GM12878 (cell line): ENCODE measurements at regions not wholly inside any gene's neighbourhood (a gene's known extent, or its start where the extent isn't known, plus 50 kb on each side); places are given as distances from the start of the nearest gene placed in this dataset.

Source experiments
- ATAC-seq: fragments of 200-7000 bp; cut with Tn5 transposase; 3 replicates; pipeline ENCODE4 v1.9.1; 2020; ENCODE audit warnings: mild to moderate bottlenecking, moderate library complexity
- BruUV-seq: library from RNA; stranded (reverse); fragments of 400-500 nt; replicated peaks from 2 replicates; lab custom pipeline; 2021; lab: Mats Ljungman, UMichigan
- CTCF ChIA-PET: fragments of 300-600 bp; sonication (Branson Sonifier 250); formaldehyde crosslinking; extraction: SDS; loops from one replicate; lab custom pipeline; 2021; ENCODE audit warnings: inconsistent platforms; lab: Yijun Ruan, JAX
- POLR2A ChIA-PET: fragments of 350-600 bp; formaldehyde crosslinking; extraction: SDS; loops from one replicate; lab custom pipeline; 2021; ENCODE audit warnings: inconsistent platforms; lab: Charles Lee
- RAD21 ChIA-PET: fragments of 300-600 bp; sonication (Branson Sonifier 250); formaldehyde crosslinking; loops from one replicate; lab custom pipeline; 2023; ENCODE audit warnings: antibody characterized with exemption; ENCODE audit not compliant: unreplicated experiment; lab: Charles Lee
- SMC1A ChIA-PET: fragments of 300-600 bp; sonication (Branson Sonifier 250); formaldehyde crosslinking; loops from one replicate; lab custom pipeline; 2023; ENCODE audit not compliant: unreplicated experiment, uncharacterized antibody; lab: Charles Lee
- DNase-seq: peaks from one replicate; pipeline ENCODE4 v3.0.0-alpha.2; 2011; ENCODE audit warnings: low read depth, low spot score
- FAIRE-seq: peaks from 3 replicates; lab custom pipeline; 2011; peaks lifted over from hg19 to GRCh38; lab: Jason Lieb, UNC
- H2AFZ ChIP-seq: 2 replicates; pipeline ENCODE4 v1.6.0; 2011; ENCODE audit warnings: low read depth, low read length, control low read depth; ENCODE audit not compliant: control insufficient read depth
- H3K27ac ChIP-seq: 2 replicates; pipeline ENCODE4 v1.5.1; 2011; ENCODE audit warnings: control low read depth; ENCODE audit not compliant: control insufficient read depth, insufficient read depth
- H3K27me3 ChIP-seq, 2 experiments: replicated peaks in 1 of 2; 2 replicates each; pipeline versions ENCODE4 v1.6.0 to v1.6.1; 2011; ENCODE audit warnings: low read length in 1 of 2; ENCODE audit not compliant: control insufficient read depth in 2 of 2, insufficient read depth in 2 of 2
- H3K36me3 ChIP-seq, 2 experiments: 2 replicates each; pipeline ENCODE4 v1.5.1; 2011; ENCODE audit warnings: low read length in 1 of 2; ENCODE audit not compliant: control insufficient read depth in 2 of 2, insufficient read depth in 2 of 2
- H3K4me1 ChIP-seq: 2 replicates; pipeline ENCODE4 v1.6.1; 2011; ENCODE audit warnings: mild to moderate bottlenecking, low read length, moderate library complexity, mixed read lengths; ENCODE audit not compliant: control insufficient read depth, insufficient read depth
- H3K4me2 ChIP-seq: 2 replicates; pipeline ENCODE4 v1.6.0; 2011; ENCODE audit warnings: control low read depth; ENCODE audit not compliant: control insufficient read depth, insufficient read depth
- H3K4me3 ChIP-seq: fragments of 200-600 bp; sonication (generic); 2 replicates; pipeline ENCODE4 v1.5.1; 2016
- H3K79me2 ChIP-seq: 2 replicates; pipeline ENCODE4 v1.6.0; 2011; ENCODE audit warnings: low read length; ENCODE audit not compliant: control insufficient read depth, insufficient read depth
- H3K9ac ChIP-seq: 2 replicates; pipeline ENCODE4 v1.8.0; 2011; ENCODE audit warnings: low read length, control low read depth, mixed read lengths; ENCODE audit not compliant: control insufficient read depth, insufficient read depth
- H3K9me3 ChIP-seq: replicated peaks from 3 replicates; pipeline ENCODE4 v1.5.1; 2011; ENCODE audit warnings: mild to moderate bottlenecking, low read length; ENCODE audit not compliant: control insufficient read depth, insufficient read depth
- H4K20me1 ChIP-seq: 2 replicates; pipeline ENCODE4 v1.6.0; 2011; ENCODE audit not compliant: control insufficient read depth, insufficient read depth
- ESRRA ChIP-seq: IDR thresholded peaks from 2 replicates; pipeline ENCODE4 v1.6.1; 2012; ENCODE audit warnings: mild to moderate bottlenecking, low read length, improper control_type of control experiment
- EZH2 ChIP-seq: IDR thresholded peaks from 2 replicates; pipeline ENCODE4 v1.6.1; 2012; ENCODE audit warnings: low read depth, mild to moderate bottlenecking, control low read depth, inconsistent platforms, low read length, borderline replicate concordance; ENCODE audit not compliant: control insufficient read depth
- FOS ChIP-seq: IDR thresholded peaks from 3 replicates; pipeline ENCODE4 v1.6.1; 2011; ENCODE audit warnings: borderline replicate concordance; ENCODE audit not compliant: insufficient read length; ENCODE audit errors: extremely low read depth
- GATAD2B ChIP-seq: fragments of 450-650 bp; conservative IDR thresholded peaks from 2 replicates; pipeline ENCODE4 v1.6.1; 2017; ENCODE audit warnings: low read depth, mild to moderate bottlenecking, moderate library complexity
- HDAC2 ChIP-seq: fragments of 200-600 bp; sonication (generic); IDR thresholded peaks from 2 replicates; pipeline ENCODE4 v1.6.1; 2017
- HSF1 ChIP-seq: fragments of 150-350 bp; IDR thresholded peaks from 2 replicates; pipeline ENCODE4 v1.6.1; 2014; ENCODE audit warnings: mild to moderate bottlenecking, low read depth, low read length
- IRF4 ChIP-seq: IDR thresholded peaks from 2 replicates; pipeline ENCODE4 v1.6.1; 2011; ENCODE audit warnings: low read depth, low read length
- MAX ChIP-seq: IDR thresholded peaks from 2 replicates; pipeline ENCODE4 v1.6.1; 2012; ENCODE audit warnings: low read depth, low read length, improper control_type of control experiment
- MTA3 ChIP-seq: IDR thresholded peaks from 2 replicates; pipeline ENCODE4 v1.6.1; 2012; ENCODE audit warnings: low read length, inconsistent platforms, borderline replicate concordance
- NFYB ChIP-seq: IDR thresholded peaks from 2 replicates; pipeline ENCODE4 v1.6.1; 2011; ENCODE audit warnings: low read depth, mild to moderate bottlenecking, low read length, improper control_type of control experiment, moderate library complexity; ENCODE audit not compliant: insufficient read depth
- PAX5 ChIP-seq: IDR thresholded peaks from 2 replicates; pipeline ENCODE4 v1.6.1; 2011; ENCODE audit warnings: low read depth, low read length, borderline replicate concordance
- SREBF2 ChIP-seq: IDR thresholded peaks from 2 replicates; pipeline ENCODE4 v1.6.1; 2012; ENCODE audit warnings: mild to moderate bottlenecking, low read length
- SRF ChIP-seq, 2 experiments: IDR thresholded peaks; 2 replicates each; pipeline ENCODE4 v1.6.1; 2011; ENCODE audit warnings: low read depth in 2 of 2, low read length in 2 of 2, mild to moderate bottlenecking in 1 of 2, moderate library complexity in 1 of 2
- STAT3 ChIP-seq: IDR thresholded peaks from 2 replicates; pipeline ENCODE4 v1.6.1; 2011; ENCODE audit warnings: low read depth, low read length, improper control_type of control experiment
- YY1 ChIP-seq: IDR thresholded peaks from 2 replicates; pipeline ENCODE4 v1.6.1; 2011; ENCODE audit warnings: low read depth, mild to moderate bottlenecking, low read length
- ZBTB40 ChIP-seq: fragments of 450-650 bp; IDR thresholded peaks from 2 replicates; pipeline ENCODE4 v1.6.1; 2016; ENCODE audit warnings: mild to moderate bottlenecking, moderate library complexity, borderline replicate concordance
- WGBS: methylation state at CpG from one replicate; pipeline ENCODE4 v1.1.6; 2016; ENCODE audit warnings: low lambda C conversion rate; ENCODE audit not compliant: insufficient replicate concordance, insufficient coverage; ENCODE audit errors: missing lambda C conversion rate; 5-methylcytosine and 5-hydroxymethylcytosine counted together
- in situ Hi-C: fragments of 300-500 bp; cut with MboI; formaldehyde crosslinking; loops from 9 replicates; pipeline ENCODE4 v1.14.3; 2018; ENCODE audit warnings: mixed read lengths
- intact Hi-C: fragments of 100-400 bp; cut with micrococcal nuclease; formaldehyde crosslinking; loops from one replicate; pipeline ENCODE4 v1.14.2; 2022; ENCODE audit not compliant: unreplicated experiment

- ATAC-seq = no peak
- Histone ChIP-seq H3K4me2 (no peak overlapping the region), H4K20me1 (no peaks in the 10 kb centered on the region), H3K27ac (no peak overlapping the region), H3K27me3 (no peaks in the 10 kb centered on the region), H3K4me1 (peaks cover 38% of the 10 kb centered on the region), H3K36me3 (no peaks in the 10 kb centered on the region; a peak in 1 of 4 replicates), H2AFZ (no peak overlapping the region; the same call in 1 of the 2 replicates), H3K4me3 (no peak overlapping the region), H3K79me2 (no peaks in the 10 kb centered on the region; the same call in 1 of the 2 replicates), H3K9ac (no peak overlapping the region), H3K9me3 (no peaks in the 10 kb centered on the region; the same call in 1 of the 3 replicates)
- TF ChIP-seq YY1 (no peak), HSF1 (no peak), FOS (no peak), GATAD2B (no peak), STAT3 (no peak), NFYB (no peak), SRF (IDR thresholded peaks at IDR 0.05; ENCODE audit: low read depth in 2 of 2, low read length in 2 of 2) (no peak), MTA3 (no peak), PAX5 (no peak), EZH2 (no peak), HDAC2 (no peak), IRF4 (no peak), ZBTB40 (no peak), MAX (no peak), SREBF2 (no peak), ESRRA (no peak)
- POLR2A ChIA-PET = interaction anchor here (1.3 to 11.3 kb wide), 4 partner anchors 9 to 309 kb away, joined by 4 to 109 read pairs (median 32); partner anchors contain the start of gene STT3B
- intact Hi-C loops = loop anchor here (5.0 kb wide), 1 partner anchor 399 kb away; no protein-coding TSS in a partner anchor
- no TSS peak for BruUV-seq
- CTCF ChIA-PET = interaction anchor here (1.9 kb wide), 1 partner anchor 10 kb away, joined by 9 read pairs; no protein-coding TSS in a partner anchor
- FAIRE-seq = no peak
- no peak for DNase-seq
- in situ Hi-C loops = no loop called here
- RAD21 ChIA-PET = interaction anchor here (1.3 to 20.2 kb wide), 2 partner anchors 22 to 309 kb away, joined by 3 to 381 read pairs; partner anchors contain the start of gene STT3B
- 56% methylated on average over 4 of the region's 4 CpGs for WGBS
- SMC1A ChIA-PET = interaction anchor here (0.7 to 14.7 kb wide), 9 partner anchors 8 to 1210 kb away, joined by 3 to 378 read pairs (median 3); no protein-coding TSS in a partner anchor
Observed at GRCh38 chr3:31223278-31223677, 309.4 kb upstream of the STT3B start.
